Trophoblast cell (in vitro differentiated cells and primary cell): ENCODE measurements at regions not wholly inside any gene's neighbourhood (a gene's known extent, or its start where the extent isn't known, plus 50 kb on each side); places are given as distances from the start of the nearest gene placed in this dataset.

Source experiments
- DNase-seq, 2 donors: peaks; one replicate each; pipeline ENCODE4 v3.0.0-alpha.2; 2016
- H2AFZ ChIP-seq: 2 replicates; pipeline ENCODE4 v1.6.1; 2013; ENCODE audit warnings: low read length, moderate library complexity, mild to moderate bottlenecking; ENCODE audit not compliant: insufficient read depth, poor library complexity
- H2AK5ac ChIP-seq: 2 replicates; pipeline ENCODE4 v1.6.1; 2013; ENCODE audit warnings: mild to moderate bottlenecking, low read length
- H2BK120ac ChIP-seq: 2 replicates; pipeline ENCODE4 v1.6.1; 2013; ENCODE audit warnings: low read length, mild to moderate bottlenecking, moderate library complexity; ENCODE audit not compliant: insufficient read depth, poor library complexity
- H2BK12ac ChIP-seq: 2 replicates; pipeline ENCODE4 v1.6.1; 2013; ENCODE audit warnings: mild to moderate bottlenecking, low read length, moderate library complexity
- H2BK5ac ChIP-seq: 2 replicates; pipeline ENCODE4 v1.6.1; 2013; ENCODE audit warnings: low read length, low read depth, moderate library complexity, mild to moderate bottlenecking; ENCODE audit not compliant: poor library complexity
- H3K14ac ChIP-seq: 2 replicates; pipeline ENCODE4 v1.6.1; 2013; ENCODE audit warnings: mild to moderate bottlenecking, low read length
- H3K18ac ChIP-seq: 2 replicates; pipeline ENCODE4 v1.6.1; 2013; ENCODE audit warnings: mild to moderate bottlenecking, low read length
- H3K23ac ChIP-seq: 2 replicates; pipeline ENCODE4 v1.6.1; 2013; ENCODE audit warnings: low read length
- H3K27ac ChIP-seq: 2 replicates; pipeline ENCODE4 v1.5.1; 2013; ENCODE audit warnings: low read depth, mild to moderate bottlenecking, inconsistent platforms, low read length, moderate library complexity
- H3K27me3 ChIP-seq: 2 replicates; pipeline ENCODE4 v1.6.1; 2013; ENCODE audit warnings: inconsistent platforms, mild to moderate bottlenecking, low read length, moderate library complexity; ENCODE audit not compliant: insufficient read depth
- H3K36me3 ChIP-seq, 2 experiments: 1 replicate in 1 of 2; 2 replicates in 1 of 2; pipeline ENCODE4 v1.6.1; 2013; ENCODE audit warnings: low read length in 2 of 2, mild to moderate bottlenecking in 2 of 2, moderate library complexity in 1 of 2; ENCODE audit not compliant: insufficient read depth in 2 of 2, control insufficient read depth in 1 of 2
- H3K4ac ChIP-seq: 2 replicates; pipeline ENCODE4 v1.6.1; 2013; ENCODE audit warnings: low read depth, mild to moderate bottlenecking, low read length, moderate library complexity
- H3K4me1 ChIP-seq, 2 experiments: 1 replicate in 1 of 2; 2 replicates in 1 of 2; pipeline ENCODE4 v1.6.1; 2013; ENCODE audit warnings: low read length in 2 of 2, mild to moderate bottlenecking in 2 of 2, moderate library complexity in 1 of 2; ENCODE audit not compliant: insufficient read depth in 2 of 2, control insufficient read depth in 1 of 2
- H3K4me2 ChIP-seq: 2 replicates; pipeline ENCODE4 v1.6.1; 2013; ENCODE audit warnings: inconsistent platforms, mild to moderate bottlenecking, low read length, moderate library complexity
- H3K4me3 ChIP-seq: 2 replicates; pipeline ENCODE4 v1.5.1; 2013; ENCODE audit warnings: mild to moderate bottlenecking, low read depth, low read length, inconsistent platforms
- H3K79me1 ChIP-seq: one replicate; pipeline ENCODE4 v1.6.1; 2013; ENCODE audit warnings: low read length
- H3K79me2 ChIP-seq: 2 replicates; pipeline ENCODE4 v1.6.1; 2013; ENCODE audit warnings: low read length, mild to moderate bottlenecking; ENCODE audit not compliant: control insufficient read depth, insufficient read depth, poor library complexity
- H3K9ac ChIP-seq: 2 replicates; pipeline ENCODE4 v1.6.1; 2013; ENCODE audit warnings: mild to moderate bottlenecking, low read length
- H3K9me3 ChIP-seq: 2 replicates; pipeline ENCODE4 v1.6.1; 2013; ENCODE audit warnings: low read depth, mild to moderate bottlenecking, control low read depth, inconsistent platforms, low read length; ENCODE audit not compliant: insufficient read depth
- H4K12ac ChIP-seq: 2 replicates; pipeline ENCODE4 v1.6.1; 2013; ENCODE audit warnings: low read depth, mild to moderate bottlenecking, low read length, moderate library complexity
- H4K8ac ChIP-seq: 2 replicates; pipeline ENCODE4 v1.6.1; 2013; ENCODE audit warnings: low read depth, mild to moderate bottlenecking, low read length, moderate library complexity
- H4K91ac ChIP-seq: one replicate; pipeline ENCODE4 v1.6.1; 2013; ENCODE audit warnings: low read depth, mild to moderate bottlenecking, low read length, moderate library complexity
- WGBS: extraction: QIAGEN DNeasy Blood & Tissue Kit; methylation state at CpG from one replicate; pipeline ENCODE4 v1.1.7; 2013; ENCODE audit warnings: missing lambda C conversion rate; ENCODE audit not compliant: insufficient read length, insufficient coverage; ENCODE audit errors: extremely low coverage; 5-methylcytosine and 5-hydroxymethylcytosine counted together

- no peak overlapping the region for H4K91ac ChIP-seq
- no peak overlapping the region for H4K8ac ChIP-seq
- no peak overlapping the region for H3K4ac ChIP-seq
- H2BK12ac ChIP-seq, result no peak overlapping the region
- no CpG with 5 or more reads among the region's 21 CpGs for WGBS
- no peak overlapping the region for H2AFZ ChIP-seq
- H4K12ac ChIP-seq, result no peak overlapping the region
- H2AK5ac ChIP-seq, result no peak overlapping the region
- no peak overlapping the region for H3K14ac ChIP-seq
- H2BK5ac ChIP-seq, result no peak overlapping the region
- no peak overlapping the region for H3K23ac ChIP-seq
- H3K27me3 ChIP-seq, result no peaks in the 10 kb centered on the region
- peak overlapping the region; percentile 36 for H3K9ac ChIP-seq
- H3K36me3 ChIP-seq, result no peaks in the 10 kb centered on the region
- H2BK120ac ChIP-seq, result no peak overlapping the region
- H3K4me1 ChIP-seq, result no peaks in the 10 kb centered on the region
- peak overlapping the region; percentile 46 for H3K4me3 ChIP-seq
- H3K18ac ChIP-seq, result no peak overlapping the region
- H3K9me3 ChIP-seq, result peaks cover 16% of the 10 kb centered on the region
- H3K27ac ChIP-seq, result no peak overlapping the region
- DNase-seq, result no peak
- H3K79me1 ChIP-seq, result no peaks in the 10 kb centered on the region
- no peak overlapping the region for H3K4me2 ChIP-seq
- no peaks in the 10 kb centered on the region for H3K79me2 ChIP-seq
Observed at GRCh38 chr17:77828749-77829539, 129.6 kb upstream of the TNRC6C start.

DNA sequence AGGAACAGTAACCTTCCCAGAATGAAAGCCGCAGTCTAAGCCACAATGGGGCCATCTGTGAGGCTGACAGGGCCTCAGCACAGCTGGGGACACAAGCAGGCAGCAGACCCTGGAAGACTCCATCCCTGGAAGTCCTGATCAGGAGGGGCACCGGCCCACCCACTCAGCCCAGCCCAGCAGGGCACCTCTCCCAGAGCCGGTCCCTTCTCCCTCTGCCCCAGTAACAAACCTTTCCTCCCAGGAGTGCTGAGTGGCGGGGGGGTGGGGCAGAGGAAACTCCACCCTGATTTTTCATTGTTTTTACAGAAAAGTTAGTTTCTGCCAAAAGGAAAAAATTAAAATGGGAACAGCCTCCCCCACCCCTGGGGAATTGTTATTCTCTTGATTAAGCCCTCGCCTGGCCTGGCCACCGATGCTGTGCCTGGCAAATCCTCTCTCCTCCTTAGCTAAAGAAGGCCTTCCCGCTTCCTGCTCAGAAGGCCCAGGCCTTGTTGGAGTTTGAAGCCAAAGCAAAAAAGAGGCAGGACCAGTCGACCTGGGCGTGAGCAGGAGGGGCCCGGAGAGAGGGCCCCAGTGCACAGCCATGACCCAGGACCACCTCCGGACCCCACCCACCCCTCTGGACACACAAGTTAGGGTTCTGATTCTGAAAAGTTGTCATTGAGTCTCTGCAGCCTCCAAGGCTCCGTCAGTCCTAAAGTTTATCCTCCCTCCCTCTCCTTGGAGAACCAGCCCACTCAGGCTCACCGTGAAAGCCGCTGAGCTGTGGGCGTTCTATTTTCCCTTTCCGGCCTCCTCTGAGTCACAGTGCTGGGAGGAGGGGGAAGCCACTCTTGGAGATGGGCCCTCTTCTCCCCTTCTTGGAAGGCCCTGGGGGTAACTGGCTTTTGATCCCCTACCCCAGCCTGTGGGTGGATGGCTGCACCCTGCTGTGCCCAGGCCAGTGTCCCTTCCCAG lies 128.4 kb upstream of the TNRC6C start:
- no peak for DNase-seq
- Histone ChIP-seq H3K79me1 (no peaks in the 10 kb centered on the region), H3K14ac (no peak overlapping the region), H3K27ac (no peak overlapping the region), H2AFZ (no peak overlapping the region), H4K91ac (no peak overlapping the region), H2BK5ac (no peak overlapping the region), H2BK120ac (no peak overlapping the region), H3K4ac (no peak overlapping the region), H3K23ac (no peak overlapping the region), H3K9ac (no peak overlapping the region), H3K4me1 (peaks cover 0 to 3% of the 10 kb centered on the region in 2 experiments), H2BK12ac (no peak overlapping the region), H3K27me3 (no peaks in the 10 kb centered on the region), H3K36me3 (no peaks in the 10 kb centered on the region), H3K18ac (no peak overlapping the region), H3K4me3 (no peak overlapping the region), H4K12ac (no peak overlapping the region), H3K4me2 (no peak overlapping the region), H2AK5ac (no peak overlapping the region), H4K8ac (no peak overlapping the region), H3K9me3 (peaks cover 16% of the 10 kb centered on the region), H3K79me2 (no peaks in the 10 kb centered on the region)
- no CpG with 5 or more reads among the region's 16 CpGs for whole genome bisulfite sequencing

GRCh38 chr17:77830816-77831473 lies 127.6 kb upstream of the TNRC6C start:
- DNase-seq, result peak; percentile 35 to 36
- Histone ChIP-seq H2BK5ac (no peak overlapping the region), H3K4me1 (peaks cover 0 to 3% of the 10 kb centered on the region in 2 experiments), H2AFZ (no peak overlapping the region), H3K23ac (no peak overlapping the region), H3K14ac (no peak overlapping the region), H3K4ac (no peak overlapping the region), H3K79me2 (no peaks in the 10 kb centered on the region), H3K9ac (no peak overlapping the region), H3K36me3 (no peaks in the 10 kb centered on the region), H4K91ac (no peak overlapping the region), H3K4me3 (no peak overlapping the region), H4K8ac (no peak overlapping the region), H3K18ac (no peak overlapping the region), H3K9me3 (peaks cover 16% of the 10 kb centered on the region), H3K4me2 (no peak overlapping the region), H3K79me1 (no peaks in the 10 kb centered on the region), H3K27ac (no peak overlapping the region), H2BK12ac (no peak overlapping the region), H4K12ac (no peak overlapping the region), H3K27me3 (no peaks in the 10 kb centered on the region), H2AK5ac (no peak overlapping the region), H2BK120ac (no peak overlapping the region)
- WGBS, result no CpG with 5 or more reads among the region's 17 CpGs

- Histone ChIP-seq H4K8ac (no peak overlapping the region), H3K27me3 (no peaks in the 10 kb centered on the region), H3K18ac (no peak overlapping the region), H3K14ac (no peak overlapping the region), H4K91ac (no peak overlapping the region), H3K9me3 (peaks cover 16% of the 10 kb centered on the region), H3K9ac (no peak overlapping the region), H3K27ac (no peak overlapping the region), H4K12ac (no peak overlapping the region), H2BK120ac (no peak overlapping the region), H2BK12ac (no peak overlapping the region), H3K4me3 (no peak overlapping the region), H3K79me1 (no peaks in the 10 kb centered on the region), H2BK5ac (no peak overlapping the region), H3K79me2 (no peaks in the 10 kb centered on the region), H2AK5ac (no peak overlapping the region), H3K4me2 (no peak overlapping the region), H2AFZ (no peak overlapping the region), H3K4ac (no peak overlapping the region), H3K23ac (no peak overlapping the region), H3K36me3 (no peaks in the 10 kb centered on the region), H3K4me1 (peaks cover 0 to 3% of the 10 kb centered on the region in 2 experiments)
- WGBS, result no CpG with 5 or more reads among the region's 17 CpGs
- DNase-seq, result no peak
Observed at GRCh38 chr17:77831474-77832179, 126.9 kb upstream of the TNRC6C start.
